HEK293T (cell line): ENCODE measurements at regions not wholly inside any gene's neighbourhood (a gene's known extent, or its start where the extent isn't known, plus 50 kb on each side); places are given as distances from the start of the nearest gene placed in this dataset.

Experiments
- BHLHE40 ChIP-seq: fragments of 450-650 bp; IDR thresholded peaks from 2 replicates; pipeline ENCODE4 v1.6.1; 2016; ENCODE audit warnings: mild to moderate bottlenecking, moderate library complexity, borderline replicate concordance
- ELF4 ChIP-seq: fragments of 450-650 bp; IDR thresholded peaks from 2 replicates; pipeline ENCODE4 v1.6.1; 2017; ENCODE audit warnings: antibody characterized with exemption
- FOXA1 ChIP-seq: fragments of 450-650 bp; IDR thresholded peaks from 2 replicates; pipeline ENCODE4 v1.6.1; 2016; ENCODE audit warnings: mild to moderate bottlenecking
- FOXK2 ChIP-seq: fragments of 450-650 bp; IDR thresholded peaks from 2 replicates; pipeline ENCODE4 v1.6.1; 2016; ENCODE audit warnings: mild to moderate bottlenecking
- FOXM1 ChIP-seq: fragments of 450-650 bp; IDR thresholded peaks from 2 replicates; pipeline ENCODE4 v1.6.1; 2017; ENCODE audit warnings: mild to moderate bottlenecking, borderline replicate concordance
- LEF1 ChIP-seq: fragments of 450-650 bp; IDR thresholded peaks from 2 replicates; pipeline ENCODE4 v1.6.1; 2017; ENCODE audit warnings: mild to moderate bottlenecking, borderline replicate concordance
- NFRKB ChIP-seq: fragments of 450-650 bp; IDR thresholded peaks from 2 replicates; pipeline ENCODE4 v1.6.1; 2016; ENCODE audit warnings: mild to moderate bottlenecking, moderate library complexity
- TARDBP ChIP-seq: fragments of 450-650 bp; IDR thresholded peaks from 2 replicates; pipeline ENCODE4 v1.6.1; 2016
- TF ChIP-seq, protein P1 (sequence below): fragments of 450-650 bp; IDR thresholded peaks from 2 replicates; pipeline ENCODE4 v1.6.1; 2016

DNA sequence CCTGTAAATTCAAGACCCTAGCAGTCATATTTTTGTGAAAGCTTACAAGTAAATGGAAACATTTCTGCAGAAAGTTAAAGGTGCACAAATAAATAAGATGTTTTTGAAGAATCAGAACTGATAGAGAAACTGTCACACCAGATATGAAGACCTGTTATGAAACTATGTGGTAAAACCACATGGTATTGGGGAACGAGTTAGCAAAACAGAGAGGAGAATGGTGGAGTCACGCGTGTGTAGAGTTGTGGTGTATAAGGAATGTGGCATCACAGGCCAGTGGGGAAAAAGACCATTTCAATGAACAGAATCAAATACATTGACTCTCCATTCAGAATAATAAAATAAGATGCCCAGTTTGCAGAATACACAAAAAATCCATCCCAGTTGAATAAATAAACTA, 477.2 kb downstream of the ICE1 start:
- TF ChIP-seq BHLHE40: no peak
- TF ChIP-seq ELF4: no peak
- TF ChIP-seq, protein P1, sequence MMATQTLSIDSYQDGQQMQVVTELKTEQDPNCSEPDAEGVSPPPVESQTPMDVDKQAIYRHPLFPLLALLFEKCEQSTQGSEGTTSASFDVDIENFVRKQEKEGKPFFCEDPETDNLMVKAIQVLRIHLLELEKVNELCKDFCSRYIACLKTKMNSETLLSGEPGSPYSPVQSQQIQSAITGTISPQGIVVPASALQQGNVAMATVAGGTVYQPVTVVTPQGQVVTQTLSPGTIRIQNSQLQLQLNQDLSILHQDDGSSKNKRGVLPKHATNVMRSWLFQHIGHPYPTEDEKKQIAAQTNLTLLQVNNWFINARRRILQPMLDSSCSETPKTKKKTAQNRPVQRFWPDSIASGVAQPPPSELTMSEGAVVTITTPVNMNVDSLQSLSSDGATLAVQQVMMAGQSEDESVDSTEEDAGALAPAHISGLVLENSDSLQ: no peak
- TF ChIP-seq NFRKB: no peak
- TF ChIP-seq LEF1: no peak
- no peak for TF ChIP-seq FOXM1
- no peak for TF ChIP-seq TARDBP
- no peak for TF ChIP-seq FOXK2
- TF ChIP-seq FOXA1: no peak
